GM21447 (cell line): ENCODE measurements at regions not wholly inside any gene's neighbourhood (a gene's known extent, or its start where the extent isn't known, plus 50 kb on each side); places are given as distances from the start of the nearest gene placed in this dataset.

Experiments used
- ATAC-seq: cut with Tn5 transposase; IDR thresholded peaks from one replicate; pipeline ENCODE4 v1.9.1; 2021; ENCODE audit not compliant: unreplicated experiment

- no peak for ATAC-seq
Measured at GRCh38 chr4:112036886-112037285, 108.4 kb upstream of the FAM241A start.

GRCh38 chr4:112038861-112039260 lies 106.4 kb upstream of the FAM241A start:
- no peak for ATAC-seq

- peak; percentile 63 for ATAC-seq
Measured at GRCh38 chr4:112049119-112049518, 96.1 kb upstream of the FAM241A start.

- no peak for ATAC-seq
Measured at GRCh38 chr4:112053825-112054350, 91.4 kb upstream of the FAM241A start.

GRCh38 chr4:112055100-112055499 lies 90.2 kb upstream of the FAM241A start:
- ATAC-seq: no peak

- ATAC-seq: no peak
Measured at GRCh38 chr4:112057470-112057869, 87.8 kb upstream of the FAM241A start.

GRCh38 chr4:112058433-112058832 lies 86.8 kb upstream of the FAM241A start:
- ATAC-seq: no peak

- ATAC-seq: no peak
Measured at GRCh38 chr4:112060212-112060611, 85.0 kb upstream of the FAM241A start.

GRCh38 chr4:112061207-112061817 lies 83.9 kb upstream of the FAM241A start:
- ATAC-seq: no peak

- ATAC-seq: no peak
Measured at GRCh38 chr4:112063260-112063659, 82.0 kb upstream of the FAM241A start.

- no peak for ATAC-seq
Measured at GRCh38 chr4:112069110-112069509, 76.1 kb upstream of the FAM241A start.

GRCh38 chr4:112073181-112073580 lies 72.1 kb upstream of the FAM241A start:
- ATAC-seq: no peak

GRCh38 chr4:112075129-112075753 lies 70.0 kb upstream of the FAM241A start:
- peak; percentile 88 for ATAC-seq

GRCh38 chr4:112075906-112076305 lies 69.3 kb upstream of the FAM241A start:
- no peak for ATAC-seq

GRCh38 chr4:112076919-112077608 lies 68.2 kb upstream of the FAM241A start:
- ATAC-seq: no peak

- ATAC-seq: no peak
Measured at GRCh38 chr4:112077743-112078142, 67.5 kb upstream of the FAM241A start.

- no peak for ATAC-seq
Measured at GRCh38 chr4:112082954-112083586, 62.2 kb upstream of the FAM241A start.

- no peak for ATAC-seq
Measured at GRCh38 chr4:112083587-112084347, 61.5 kb upstream of the FAM241A start.

- ATAC-seq: no peak
Measured at GRCh38 chr4:112085156-112086035, 59.9 kb upstream of the FAM241A start.

GRCh38 chr4:112086036-112086434 lies 59.2 kb upstream of the FAM241A start:
- no peak for ATAC-seq
